ENCODE measurements at regions not wholly inside any gene's neighbourhood (a gene's known extent, or its start where the extent isn't known, plus 50 kb on each side); places are given as distances from the start of the nearest gene placed in this dataset.
A peak's percentile ranks its signal among the peaks of the same experiment; 100 is the strongest.
"Not testable (repeated sequence)": the region's sequence is repeated elsewhere in the genome, so short reads cannot be mapped to it uniquely, and the experiment has no call there.

DNA sequence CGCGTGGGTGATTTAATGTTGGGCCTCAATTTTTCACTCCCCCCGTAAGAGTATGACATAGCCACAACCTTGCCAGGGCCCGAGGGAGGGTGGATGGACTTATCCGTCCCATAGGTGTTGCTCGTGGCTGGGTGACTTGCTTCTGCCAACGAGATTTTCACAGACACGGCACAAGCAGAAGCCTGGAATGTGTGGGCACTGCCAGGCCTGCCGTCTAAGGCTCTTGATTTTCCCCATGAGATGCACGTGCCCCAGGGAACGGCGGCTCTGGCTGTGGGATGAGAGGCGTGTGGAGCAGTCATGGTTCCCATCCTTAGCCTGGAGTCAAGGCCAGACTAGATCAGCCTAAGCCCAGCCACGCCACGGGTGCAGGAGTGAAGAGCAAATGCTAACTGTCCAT lies 58.6 kb upstream of the APOD start:
- not testable (repeated sequence) for H3K36me3 ChIP-seq (ENCODE audit: insufficient read depth, low read length); H3K9me3 ChIP-seq (ENCODE audit: control insufficient read depth, insufficient read depth, low read length); H3K9ac ChIP-seq (ENCODE audit: low read depth, low read length); H3K4me1 ChIP-seq (ENCODE audit: insufficient read depth, low read length)

DNA sequence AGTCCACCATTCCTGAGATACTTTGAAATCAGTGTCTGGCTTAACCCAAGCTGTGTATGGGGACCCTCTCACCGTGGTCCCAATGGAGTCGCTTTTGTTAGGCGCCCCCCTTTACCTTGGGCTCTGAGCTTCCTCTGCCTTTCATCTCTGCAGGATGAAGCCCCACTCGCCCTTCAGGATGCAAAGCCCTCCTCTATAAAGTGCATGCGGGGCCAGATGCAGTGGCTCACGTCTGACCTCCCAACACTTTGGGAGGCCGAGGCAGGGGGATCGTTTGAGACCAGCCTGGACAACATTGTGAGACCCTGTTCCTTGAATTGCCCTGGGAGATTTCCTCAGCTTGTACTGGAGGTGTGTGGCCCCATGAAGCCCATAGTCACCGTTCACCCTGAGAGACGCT lies 54.7 kb upstream of the APOD start:
- H3K4me1 ChIP-seq (ENCODE audit: insufficient read depth, low read length); H3K9me3 ChIP-seq (ENCODE audit: control insufficient read depth, insufficient read depth, low read length); H3K9ac ChIP-seq (ENCODE audit: low read depth, low read length); H3K36me3 ChIP-seq (ENCODE audit: insufficient read depth, low read length): not testable (repeated sequence)

DNA sequence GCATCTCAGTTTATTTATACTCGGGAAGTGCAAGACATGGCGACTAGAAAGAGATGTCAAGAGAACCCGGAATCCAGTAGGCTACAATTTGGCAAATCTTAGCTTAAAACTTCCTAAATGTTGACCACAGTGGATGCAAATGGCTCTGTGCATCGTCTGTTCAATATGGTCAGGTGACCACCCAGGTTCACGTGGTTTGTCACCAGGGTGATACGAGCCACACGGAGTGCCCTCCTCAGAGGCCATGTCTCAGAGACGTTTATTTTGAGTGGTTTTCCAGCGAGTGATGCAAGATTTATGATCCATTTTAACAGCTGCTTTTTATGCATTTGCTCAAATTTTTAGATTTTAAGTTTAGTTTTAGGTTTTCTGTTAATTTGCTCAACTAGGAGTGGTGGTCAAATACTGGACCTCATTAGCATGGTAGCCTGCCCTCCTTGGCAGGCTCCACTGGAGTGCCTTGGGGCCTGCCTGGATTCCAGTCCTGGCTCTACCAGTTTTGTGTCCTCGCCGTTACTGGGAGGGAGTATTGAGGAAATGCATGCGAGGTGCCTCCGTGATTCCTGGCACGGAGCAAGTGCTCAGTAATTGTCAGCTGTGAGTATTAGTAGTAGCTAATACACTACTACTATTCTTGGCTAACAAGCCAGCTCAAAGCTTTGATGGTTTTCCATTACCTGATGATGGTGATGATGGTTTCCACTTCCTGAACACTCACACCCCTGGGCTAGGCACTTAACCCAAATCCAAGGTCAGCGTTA lies 53.9 kb upstream of the APOD start:
- not testable (repeated sequence) for H3K4me1 ChIP-seq (ENCODE audit: insufficient read depth, low read length); H3K9ac ChIP-seq (ENCODE audit: low read depth, low read length); H3K9me3 ChIP-seq (ENCODE audit: control insufficient read depth, insufficient read depth, low read length); H3K36me3 ChIP-seq (ENCODE audit: insufficient read depth, low read length)

DNA sequence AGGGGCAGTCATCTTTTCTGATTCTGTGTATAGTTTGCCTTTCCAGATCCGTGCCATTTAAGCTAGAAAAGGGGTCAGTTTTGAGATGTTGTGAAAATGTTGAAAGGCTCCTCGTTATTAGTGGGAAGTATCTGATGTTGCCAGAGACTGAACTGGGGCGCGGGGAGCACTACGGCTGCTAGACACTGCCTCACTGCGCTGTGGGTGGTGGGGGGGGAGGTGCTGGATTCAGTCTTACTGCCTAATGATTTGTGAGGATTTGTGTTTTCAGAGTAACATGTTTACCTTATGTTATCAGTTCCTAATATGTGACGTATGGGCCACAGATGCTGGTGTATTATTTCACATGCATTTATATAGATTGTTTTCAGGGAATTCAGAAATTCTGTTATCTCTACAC lies 53.3 kb upstream of the APOD start:
- not testable (repeated sequence) for H3K4me1 ChIP-seq (ENCODE audit: insufficient read depth, low read length); H3K9ac ChIP-seq (ENCODE audit: low read depth, low read length); H3K36me3 ChIP-seq (ENCODE audit: insufficient read depth, low read length); H3K9me3 ChIP-seq (ENCODE audit: control insufficient read depth, insufficient read depth, low read length)

DNA sequence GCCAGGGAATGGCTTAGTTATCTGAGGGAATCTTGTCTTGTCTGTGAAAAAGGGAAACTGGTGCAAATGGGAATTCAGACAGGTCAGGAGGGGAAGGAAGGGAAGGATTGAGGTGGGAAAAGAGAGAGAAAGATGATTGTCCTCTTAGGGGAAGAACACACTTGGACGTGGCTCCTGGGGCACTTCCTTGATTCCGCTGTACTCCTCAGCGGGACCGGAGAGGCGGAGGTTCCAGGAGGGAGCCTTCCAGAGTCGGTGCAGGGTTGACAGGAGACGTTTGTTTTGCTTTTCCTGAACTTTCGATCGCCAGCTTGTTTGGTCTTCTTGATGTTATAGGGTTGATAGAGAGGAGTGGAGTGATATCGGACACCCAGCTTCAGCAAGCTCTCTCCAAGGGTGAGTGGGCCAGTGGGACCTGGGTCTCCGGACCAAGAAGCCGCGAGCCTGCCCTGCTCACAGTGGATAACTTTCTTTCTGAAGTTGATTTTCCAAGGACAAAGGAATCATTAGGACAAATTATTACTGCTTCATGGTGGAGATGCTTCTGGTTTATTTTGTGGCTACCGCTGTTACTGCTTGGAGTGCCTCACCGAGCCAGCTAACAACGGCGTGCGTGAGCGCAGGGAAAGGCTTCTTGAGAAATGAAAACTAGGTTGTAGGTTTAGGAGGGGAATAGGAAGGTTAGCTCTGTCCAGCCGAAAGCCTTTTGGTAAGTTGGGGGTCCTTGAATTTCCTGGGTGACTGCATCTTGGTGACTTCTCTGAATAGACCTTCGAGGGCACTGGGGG lies 52.4 kb upstream of the APOD start:
- not testable (repeated sequence) for H3K4me1 ChIP-seq (ENCODE audit: insufficient read depth, low read length); H3K36me3 ChIP-seq (ENCODE audit: insufficient read depth, low read length); H3K9me3 ChIP-seq (ENCODE audit: control insufficient read depth, insufficient read depth, low read length)
- H3K9ac ChIP-seq (ENCODE audit: low read depth, low read length), result peak overlapping the region; percentile 60

DNA sequence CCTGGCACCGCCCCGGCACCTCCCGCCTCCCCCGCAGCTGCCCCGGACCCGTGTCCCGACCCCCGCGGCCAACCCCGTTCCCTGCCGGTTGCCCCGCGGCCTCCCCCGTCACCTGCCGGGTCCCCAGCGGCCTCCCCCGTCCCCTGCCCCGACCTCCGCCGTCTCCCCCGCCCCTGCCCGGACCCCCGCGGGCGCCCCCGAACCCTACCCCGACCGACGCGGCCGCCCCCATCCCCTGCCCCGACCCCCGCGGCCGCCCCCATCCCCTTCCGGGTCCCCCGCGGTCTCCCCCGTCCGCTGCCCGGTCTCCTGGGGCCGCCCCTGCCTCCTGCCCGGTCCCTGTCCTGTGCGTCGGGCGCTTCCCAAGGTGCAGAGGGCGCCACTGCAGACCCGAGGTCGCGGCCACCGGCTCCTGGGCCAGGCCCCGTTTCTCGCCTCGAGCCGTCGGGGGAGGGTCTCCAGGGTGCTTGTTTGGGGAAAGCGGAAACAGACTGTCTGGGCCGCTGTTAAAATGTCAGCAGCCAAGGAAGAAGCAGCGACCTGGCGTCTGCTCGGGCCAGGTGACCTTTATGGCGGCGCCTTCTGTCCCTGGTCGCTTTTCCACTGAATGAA lies 51.6 kb upstream of the APOD start:
- H3K9ac ChIP-seq (ENCODE audit: low read depth, low read length), result peak overlapping the region; percentile 60; the same call in 1 of the 2 replicates
- not testable (repeated sequence) for H3K36me3 ChIP-seq (ENCODE audit: insufficient read depth, low read length); H3K4me1 ChIP-seq (ENCODE audit: insufficient read depth, low read length); H3K9me3 ChIP-seq (ENCODE audit: control insufficient read depth, insufficient read depth, low read length)

DNA sequence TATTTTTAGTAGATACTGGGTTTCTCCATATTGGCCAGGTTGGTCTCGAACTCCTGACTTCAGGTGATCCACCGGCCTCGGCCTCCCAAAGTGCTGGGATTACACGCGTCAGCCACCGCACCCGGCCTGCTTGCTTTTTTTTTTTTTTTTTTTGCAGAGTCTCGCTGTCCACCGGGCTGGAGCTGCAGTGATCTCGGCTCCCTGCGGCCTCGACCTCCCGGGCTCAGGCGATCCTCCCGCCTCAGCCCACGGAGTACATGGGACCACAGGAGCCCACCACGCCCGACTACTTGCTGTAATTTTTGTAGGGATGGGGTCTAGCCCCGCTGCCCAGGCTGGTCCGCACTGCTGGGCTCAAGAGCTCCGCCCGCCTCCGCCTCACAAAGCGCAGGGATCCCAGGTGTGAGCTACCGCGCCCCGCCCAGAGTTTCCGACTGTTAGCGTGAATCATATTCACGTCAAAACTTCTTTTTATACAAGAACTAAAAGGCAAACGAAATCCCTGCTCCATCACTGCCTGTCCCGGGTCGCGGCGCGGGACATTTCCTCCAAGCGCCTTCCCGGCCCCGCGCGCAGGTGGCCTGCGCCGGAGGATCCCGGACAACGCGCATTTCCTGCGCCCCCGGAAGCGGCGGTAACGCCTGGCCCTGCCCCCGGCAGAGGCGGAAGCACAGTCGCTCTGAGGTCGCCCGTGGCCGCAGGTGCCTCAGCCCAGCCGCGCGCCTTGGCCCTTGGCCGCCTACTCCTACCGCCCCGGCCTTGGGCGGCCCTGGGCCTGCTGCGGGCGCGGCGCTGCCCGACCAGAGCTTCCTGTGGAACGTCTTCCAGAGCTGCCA lies 50.9 kb upstream of the APOD start:
- not testable (repeated sequence) for H3K36me3 ChIP-seq (ENCODE audit: insufficient read depth, low read length); H3K4me1 ChIP-seq (ENCODE audit: insufficient read depth, low read length); H3K9me3 ChIP-seq (ENCODE audit: control insufficient read depth, insufficient read depth, low read length)
- H3K9ac ChIP-seq (ENCODE audit: low read depth, low read length), result peak overlapping the region; percentile 67
